K562 (cell line): ENCODE measurements at regions not wholly inside any gene's neighbourhood (a gene's known extent, or its start where the extent isn't known, plus 50 kb on each side); places are given as distances from the start of the nearest gene placed in this dataset.

Experiments used
- CTCF ChIP-seq, 3 experiments: IDR thresholded peaks in 2 of 3; conservative IDR thresholded peaks in 1 of 3; 2 replicates each; pipeline ENCODE4 v1.5.1; 2011 to 2012; ENCODE audit warnings: low read length in 3 of 3, mild to moderate bottlenecking in 3 of 3, control low read depth in 2 of 3, improper control_type of control experiment in 1 of 3, inconsistent platforms in 1 of 3, low read depth in 1 of 3, mixed read lengths in 1 of 3, moderate library complexity in 1 of 3; ENCODE audit not compliant: insufficient read depth in 2 of 3
- DNMT1 ChIP-seq: fragments of 450-650 bp; IDR thresholded peaks from 2 replicates; pipeline ENCODE4 v1.6.1; 2016; ENCODE audit warnings: antibody characterized with exemption, mild to moderate bottlenecking
- FOSL1 ChIP-seq: fragments of 200-800 bp; sonication (Bioruptor generic); conservative IDR thresholded peaks from 2 replicates; pipeline ENCODE4 v1.6.1; 2016; ENCODE audit warnings: missing genetic modification characterization, missing compliant biosample characterization
- FOXJ2 ChIP-seq: fragments of 200-800 bp; sonication (Bioruptor generic); IDR thresholded peaks from 2 replicates; pipeline ENCODE4 v1.6.1; 2016; ENCODE audit warnings: missing genetic modification characterization, missing compliant biosample characterization
- ILK ChIP-seq: fragments of 450-650 bp; IDR thresholded peaks from 2 replicates; pipeline ENCODE4 v1.6.1; 2016; ENCODE audit warnings: missing genetic modification characterization, low read depth, mild to moderate bottlenecking, missing compliant biosample characterization, moderate library complexity, borderline replicate concordance
- MCM7 ChIP-seq, 2 experiments: fragments of 450-650 bp; IDR thresholded peaks; 2 replicates each; pipeline ENCODE4 v1.6.1; 2016 to 2018
- MEF2A ChIP-seq: IDR thresholded peaks from 2 replicates; pipeline ENCODE4 v1.6.1; 2011; ENCODE audit warnings: low read depth, mild to moderate bottlenecking, low read length, moderate library complexity; ENCODE audit not compliant: control insufficient read depth
- MITF ChIP-seq: IDR thresholded peaks from 2 replicates; pipeline ENCODE4 v1.6.1; 2014; ENCODE audit warnings: antibody characterized with exemption
- POLR2A ChIP-seq: fragments of 450-650 bp; conservative IDR thresholded peaks from 2 replicates; pipeline ENCODE4 v1.6.1; 2016
- RFX5 ChIP-seq: IDR thresholded peaks from 2 replicates; pipeline ENCODE4 v1.6.1; 2011; ENCODE audit warnings: low read depth, mild to moderate bottlenecking, improper control_type of control experiment, low read length
- ZKSCAN1 ChIP-seq: fragments of 150-350 bp; IDR thresholded peaks from 2 replicates; pipeline ENCODE4 v1.6.1; 2016; ENCODE audit warnings: low read depth, low read length
- ZNF263 ChIP-seq: sonication (generic); formaldehyde crosslinking; IDR thresholded peaks from 2 replicates; pipeline ENCODE4 v1.8.0; 2022; ENCODE audit warnings: mild to moderate bottlenecking, missing genetic modification reagents, borderline replicate concordance
- ZNF407 ChIP-seq: fragments of 450-650 bp; IDR thresholded peaks from 2 replicates; pipeline ENCODE4 v1.6.1; 2016; ENCODE audit warnings: low read depth

GRCh38 chr10:59102394-59102793, 74.0 kb upstream of the PHYHIPL start:
- TF ChIP-seq DNMT1 (no peak), MITF (no peak), ZKSCAN1 (no peak), ILK (tag) (no peak), ZNF263 (CRISPR knock-in tag) (no peak), ZNF407 (no peak), FOSL1 (tag) (no peak), MCM7 (IDR thresholded peaks at IDR 0.05) (no peak), MEF2A (no peak), RFX5 (no peak), FOXJ2 (tag) (no peak), POLR2A (no peak), CTCF (IDR thresholded peaks at IDR 0.05 in 2 of 3, conservative IDR thresholded peaks at IDR 0.05 in 1 of 3; ENCODE audit: insufficient read depth in 2 of 3, low read depth in 1 of 3, low read length in 3 of 3) (no peak)
